H1 (cell line): ENCODE measurements at regions not wholly inside any gene's neighbourhood (a gene's known extent, or its start where the extent isn't known, plus 50 kb on each side); places are given as distances from the start of the nearest gene placed in this dataset.

Source experiments
- CBX8 ChIP-seq: fragments of 300-800, 300-1000 bp; sonication (generic); IDR thresholded peaks from 2 replicates; pipeline ENCODE4 v1.7.1; 2016; ENCODE audit warnings: low read depth, low read length, borderline replicate concordance
- CREB1 ChIP-seq: IDR thresholded peaks from 2 replicates; pipeline ENCODE4 v1.6.1; 2012; ENCODE audit warnings: inconsistent platforms
- GTF2F1 ChIP-seq: IDR thresholded peaks from 2 replicates; pipeline ENCODE4 v1.6.1; 2012; ENCODE audit warnings: low read depth, low read length, improper control_type of control experiment, borderline replicate concordance
- JUND ChIP-seq: IDR thresholded peaks from 2 replicates; pipeline ENCODE4 v1.6.1; 2011; ENCODE audit warnings: mild to moderate bottlenecking, improper control_type of control experiment, low read length
- KDM5A ChIP-seq: fragments of 200-600 bp; IDR thresholded peaks from 2 replicates; pipeline ENCODE4 v1.7.1; 2012; ENCODE audit warnings: mild to moderate bottlenecking, low read length, inconsistent platforms, mixed read lengths
- POLR2AphosphoS5 ChIP-seq: IDR thresholded peaks from 2 replicates; pipeline ENCODE4 v1.6.1; 2011; ENCODE audit warnings: low read depth, low read length
- TAF7 ChIP-seq: optimal IDR thresholded peaks from 2 replicates; pipeline ENCODE3; 2011; ENCODE audit warnings: low read depth, mild to moderate bottlenecking, inconsistent platforms, low read length, moderate library complexity, borderline replicate concordance
- TBP ChIP-seq: IDR thresholded peaks from 2 replicates; pipeline ENCODE4 v1.6.1; 2011; ENCODE audit warnings: low read depth, low read length, improper control_type of control experiment
- TF ChIP-seq, protein P1 (sequence below): fragments of 300-600 bp; sonication (generic); IDR thresholded peaks from 2 replicates; pipeline ENCODE4 v1.7.1; 2012; ENCODE audit warnings: low read length, moderate library complexity, mild to moderate bottlenecking, inconsistent platforms; ENCODE audit not compliant: insufficient replicate concordance

- TF ChIP-seq, protein P1, sequence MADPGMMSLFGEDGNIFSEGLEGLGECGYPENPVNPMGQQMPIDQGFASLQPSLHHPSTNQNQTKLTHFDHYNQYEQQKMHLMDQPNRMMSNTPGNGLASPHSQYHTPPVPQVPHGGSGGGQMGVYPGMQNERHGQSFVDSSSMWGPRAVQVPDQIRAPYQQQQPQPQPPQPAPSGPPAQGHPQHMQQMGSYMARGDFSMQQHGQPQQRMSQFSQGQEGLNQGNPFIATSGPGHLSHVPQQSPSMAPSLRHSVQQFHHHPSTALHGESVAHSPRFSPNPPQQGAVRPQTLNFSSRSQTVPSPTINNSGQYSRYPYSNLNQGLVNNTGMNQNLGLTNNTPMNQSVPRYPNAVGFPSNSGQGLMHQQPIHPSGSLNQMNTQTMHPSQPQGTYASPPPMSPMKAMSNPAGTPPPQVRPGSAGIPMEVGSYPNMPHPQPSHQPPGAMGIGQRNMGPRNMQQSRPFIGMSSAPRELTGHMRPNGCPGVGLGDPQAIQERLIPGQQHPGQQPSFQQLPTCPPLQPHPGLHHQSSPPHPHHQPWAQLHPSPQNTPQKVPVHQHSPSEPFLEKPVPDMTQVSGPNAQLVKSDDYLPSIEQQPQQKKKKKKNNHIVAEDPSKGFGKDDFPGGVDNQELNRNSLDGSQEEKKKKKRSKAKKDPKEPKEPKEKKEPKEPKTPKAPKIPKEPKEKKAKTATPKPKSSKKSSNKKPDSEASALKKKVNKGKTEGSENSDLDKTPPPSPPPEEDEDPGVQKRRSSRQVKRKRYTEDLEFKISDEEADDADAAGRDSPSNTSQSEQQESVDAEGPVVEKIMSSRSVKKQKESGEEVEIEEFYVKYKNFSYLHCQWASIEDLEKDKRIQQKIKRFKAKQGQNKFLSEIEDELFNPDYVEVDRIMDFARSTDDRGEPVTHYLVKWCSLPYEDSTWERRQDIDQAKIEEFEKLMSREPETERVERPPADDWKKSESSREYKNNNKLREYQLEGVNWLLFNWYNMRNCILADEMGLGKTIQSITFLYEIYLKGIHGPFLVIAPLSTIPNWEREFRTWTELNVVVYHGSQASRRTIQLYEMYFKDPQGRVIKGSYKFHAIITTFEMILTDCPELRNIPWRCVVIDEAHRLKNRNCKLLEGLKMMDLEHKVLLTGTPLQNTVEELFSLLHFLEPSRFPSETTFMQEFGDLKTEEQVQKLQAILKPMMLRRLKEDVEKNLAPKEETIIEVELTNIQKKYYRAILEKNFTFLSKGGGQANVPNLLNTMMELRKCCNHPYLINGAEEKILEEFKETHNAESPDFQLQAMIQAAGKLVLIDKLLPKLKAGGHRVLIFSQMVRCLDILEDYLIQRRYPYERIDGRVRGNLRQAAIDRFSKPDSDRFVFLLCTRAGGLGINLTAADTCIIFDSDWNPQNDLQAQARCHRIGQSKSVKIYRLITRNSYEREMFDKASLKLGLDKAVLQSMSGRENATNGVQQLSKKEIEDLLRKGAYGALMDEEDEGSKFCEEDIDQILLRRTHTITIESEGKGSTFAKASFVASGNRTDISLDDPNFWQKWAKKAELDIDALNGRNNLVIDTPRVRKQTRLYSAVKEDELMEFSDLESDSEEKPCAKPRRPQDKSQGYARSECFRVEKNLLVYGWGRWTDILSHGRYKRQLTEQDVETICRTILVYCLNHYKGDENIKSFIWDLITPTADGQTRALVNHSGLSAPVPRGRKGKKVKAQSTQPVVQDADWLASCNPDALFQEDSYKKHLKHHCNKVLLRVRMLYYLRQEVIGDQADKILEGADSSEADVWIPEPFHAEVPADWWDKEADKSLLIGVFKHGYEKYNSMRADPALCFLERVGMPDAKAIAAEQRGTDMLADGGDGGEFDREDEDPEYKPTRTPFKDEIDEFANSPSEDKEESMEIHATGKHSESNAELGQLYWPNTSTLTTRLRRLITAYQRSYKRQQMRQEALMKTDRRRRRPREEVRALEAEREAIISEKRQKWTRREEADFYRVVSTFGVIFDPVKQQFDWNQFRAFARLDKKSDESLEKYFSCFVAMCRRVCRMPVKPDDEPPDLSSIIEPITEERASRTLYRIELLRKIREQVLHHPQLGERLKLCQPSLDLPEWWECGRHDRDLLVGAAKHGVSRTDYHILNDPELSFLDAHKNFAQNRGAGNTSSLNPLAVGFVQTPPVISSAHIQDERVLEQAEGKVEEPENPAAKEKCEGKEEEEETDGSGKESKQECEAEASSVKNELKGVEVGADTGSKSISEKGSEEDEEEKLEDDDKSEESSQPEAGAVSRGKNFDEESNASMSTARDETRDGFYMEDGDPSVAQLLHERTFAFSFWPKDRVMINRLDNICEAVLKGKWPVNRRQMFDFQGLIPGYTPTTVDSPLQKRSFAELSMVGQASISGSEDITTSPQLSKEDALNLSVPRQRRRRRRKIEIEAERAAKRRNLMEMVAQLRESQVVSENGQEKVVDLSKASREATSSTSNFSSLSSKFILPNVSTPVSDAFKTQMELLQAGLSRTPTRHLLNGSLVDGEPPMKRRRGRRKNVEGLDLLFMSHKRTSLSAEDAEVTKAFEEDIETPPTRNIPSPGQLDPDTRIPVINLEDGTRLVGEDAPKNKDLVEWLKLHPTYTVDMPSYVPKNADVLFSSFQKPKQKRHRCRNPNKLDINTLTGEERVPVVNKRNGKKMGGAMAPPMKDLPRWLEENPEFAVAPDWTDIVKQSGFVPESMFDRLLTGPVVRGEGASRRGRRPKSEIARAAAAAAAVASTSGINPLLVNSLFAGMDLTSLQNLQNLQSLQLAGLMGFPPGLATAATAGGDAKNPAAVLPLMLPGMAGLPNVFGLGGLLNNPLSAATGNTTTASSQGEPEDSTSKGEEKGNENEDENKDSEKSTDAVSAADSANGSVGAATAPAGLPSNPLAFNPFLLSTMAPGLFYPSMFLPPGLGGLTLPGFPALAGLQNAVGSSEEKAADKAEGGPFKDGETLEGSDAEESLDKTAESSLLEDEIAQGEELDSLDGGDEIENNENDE: no peak
- no peak for TF ChIP-seq CBX8
- TF ChIP-seq CREB1: no peak
- TF ChIP-seq TAF7: no peak
- TF ChIP-seq GTF2F1: no peak
- TF ChIP-seq TBP: no peak
- no peak for TF ChIP-seq JUND
- TF ChIP-seq KDM5A: no peak
- TF ChIP-seq POLR2AphosphoS5: no peak
Measured at GRCh38 chr11:116355104-116355503, 417.7 kb downstream of the BUD13 start (continued).
